ENCODE measurements at regions not wholly inside any gene's neighbourhood (a gene's known extent, or its start where the extent isn't known, plus 50 kb on each side); places are given as distances from the start of the nearest gene placed in this dataset.
"Not testable (repeated sequence)": the region's sequence is repeated elsewhere in the genome, so short reads cannot be mapped to it uniquely, and the experiment has no call there.

DNA sequence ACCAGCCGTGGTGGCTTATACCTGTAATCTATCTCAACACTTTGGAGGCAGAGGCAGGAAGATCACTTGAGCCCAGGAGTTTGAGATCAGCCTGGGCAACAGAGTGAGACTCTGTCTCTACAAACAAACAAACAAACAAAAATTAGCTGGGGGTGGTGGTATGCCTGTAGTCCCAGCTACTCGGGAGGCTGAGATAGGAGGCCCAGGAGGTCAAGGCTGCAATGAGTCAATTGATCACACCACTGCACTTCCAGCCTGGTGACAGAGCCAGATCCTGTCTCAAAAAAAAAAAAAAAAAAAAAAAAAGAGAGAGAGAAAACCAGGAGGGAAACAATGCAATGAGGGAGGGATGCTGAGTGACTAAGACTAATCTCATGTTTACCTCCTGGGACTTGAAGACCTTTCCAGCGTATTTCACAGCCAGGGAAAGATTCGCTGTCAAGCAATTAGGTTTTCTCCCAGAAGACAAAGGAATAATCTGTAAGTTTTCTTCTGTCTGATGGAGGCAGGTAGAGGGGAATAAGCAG, 51.1 kb upstream of the MIER3 start:
- DNase-seq (no peak), ATAC-seq (no peak)
- no peak for TF ChIP-seq POLR2A (IDR thresholded peaks at IDR 0.05)
- TF ChIP-seq, protein P1, sequence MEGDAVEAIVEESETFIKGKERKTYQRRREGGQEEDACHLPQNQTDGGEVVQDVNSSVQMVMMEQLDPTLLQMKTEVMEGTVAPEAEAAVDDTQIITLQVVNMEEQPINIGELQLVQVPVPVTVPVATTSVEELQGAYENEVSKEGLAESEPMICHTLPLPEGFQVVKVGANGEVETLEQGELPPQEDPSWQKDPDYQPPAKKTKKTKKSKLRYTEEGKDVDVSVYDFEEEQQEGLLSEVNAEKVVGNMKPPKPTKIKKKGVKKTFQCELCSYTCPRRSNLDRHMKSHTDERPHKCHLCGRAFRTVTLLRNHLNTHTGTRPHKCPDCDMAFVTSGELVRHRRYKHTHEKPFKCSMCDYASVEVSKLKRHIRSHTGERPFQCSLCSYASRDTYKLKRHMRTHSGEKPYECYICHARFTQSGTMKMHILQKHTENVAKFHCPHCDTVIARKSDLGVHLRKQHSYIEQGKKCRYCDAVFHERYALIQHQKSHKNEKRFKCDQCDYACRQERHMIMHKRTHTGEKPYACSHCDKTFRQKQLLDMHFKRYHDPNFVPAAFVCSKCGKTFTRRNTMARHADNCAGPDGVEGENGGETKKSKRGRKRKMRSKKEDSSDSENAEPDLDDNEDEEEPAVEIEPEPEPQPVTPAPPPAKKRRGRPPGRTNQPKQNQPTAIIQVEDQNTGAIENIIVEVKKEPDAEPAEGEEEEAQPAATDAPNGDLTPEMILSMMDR (IDR thresholded peaks at IDR 0.05), result no peak
- H3K4me1 ChIP-seq, result no peaks in the 10 kb centered on the region
- no peak overlapping the region for H3K4me3 ChIP-seq
- H3K27ac ChIP-seq, result no peak overlapping the region
- 60 to 76% (median 72%) methylated on average over 4 of the region's 4 CpGs for WGBS, 4 donors
- intact Hi-C loops (cut with DNase I), result no loop called here
- no peaks in the 10 kb centered on the region for H3K9me3 ChIP-seq
- H3K27me3 ChIP-seq, result peaks cover 0 to 17% (median 0%) of the 10 kb centered on the region in 9 donors
- H3K36me3 ChIP-seq, result no peaks in the 10 kb centered on the region

DNA sequence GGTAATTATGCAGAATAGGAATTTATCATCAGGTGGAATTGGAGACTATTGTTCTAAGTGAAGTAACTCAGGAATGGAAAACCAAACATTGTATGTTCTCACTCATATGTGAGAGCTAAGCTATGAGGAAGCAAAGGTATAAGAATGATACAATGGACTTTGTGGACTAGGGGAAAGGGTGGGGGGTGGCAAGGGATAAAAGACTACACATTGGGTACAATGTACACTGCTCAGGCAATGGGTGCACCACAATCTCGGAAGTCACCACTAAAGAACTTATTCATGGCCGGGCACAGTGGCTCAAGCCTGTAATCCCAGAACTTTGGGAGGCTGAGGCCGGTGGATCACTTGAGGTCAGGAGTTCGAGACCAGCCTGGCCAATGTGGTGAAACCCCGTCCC, 51.6 kb upstream of the MIER3 start:
- H3K27me3 ChIP-seq, result peaks cover 0 to 17% (median 0%) of the 10 kb centered on the region in 9 donors
- H3K4me3 ChIP-seq; DNase-seq; ATAC-seq; H3K4me1 ChIP-seq; intact Hi-C loops (cut with DNase I); H3K9me3 ChIP-seq; H3K27ac ChIP-seq; H3K36me3 ChIP-seq: not testable (repeated sequence)
- WGBS, 4 donors, result 86 to 96% (median 93%) methylated on average over 5 of the region's 5 CpGs

DNA sequence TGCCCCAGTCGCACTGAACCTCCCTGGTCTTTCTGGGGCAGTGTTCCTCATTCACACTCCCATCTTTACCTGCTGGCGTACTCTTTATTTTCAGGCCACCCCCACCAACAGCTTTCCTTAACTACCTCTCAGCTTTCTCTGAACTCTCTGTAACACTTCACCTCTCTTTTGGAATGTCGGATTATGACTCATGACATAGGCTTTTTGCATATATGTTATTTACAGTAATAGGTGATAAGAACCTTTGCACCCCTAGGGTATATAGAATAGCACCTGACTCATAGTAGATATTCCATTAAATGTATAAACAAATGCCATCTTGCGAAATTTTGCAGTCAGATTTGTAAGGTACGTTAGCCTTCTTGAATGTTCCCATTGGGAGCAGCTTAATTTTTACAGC, 52.9 kb upstream of the MIER3 start:
- peaks cover 0 to 17% (median 0%) of the 10 kb centered on the region in 9 donors for H3K27me3 ChIP-seq
- H3K36me3 ChIP-seq, result no peaks in the 10 kb centered on the region
- no peaks in the 10 kb centered on the region for H3K9me3 ChIP-seq
- intact Hi-C loops (cut with DNase I), result no loop called here
- WGBS, 4 donors, result 88 to 91% (median 90%) methylated on average over 5 of the region's 5 CpGs
- no peaks in the 10 kb centered on the region for H3K4me1 ChIP-seq
- TF ChIP-seq, protein P1 (IDR thresholded peaks at IDR 0.05), result no peak
- no peak for TF ChIP-seq POLR2A (IDR thresholded peaks at IDR 0.05)
- no peak overlapping the region for H3K27ac ChIP-seq
- no peak for DNase-seq
- H3K4me3 ChIP-seq, result no peak overlapping the region
- no peak for ATAC-seq

DNA sequence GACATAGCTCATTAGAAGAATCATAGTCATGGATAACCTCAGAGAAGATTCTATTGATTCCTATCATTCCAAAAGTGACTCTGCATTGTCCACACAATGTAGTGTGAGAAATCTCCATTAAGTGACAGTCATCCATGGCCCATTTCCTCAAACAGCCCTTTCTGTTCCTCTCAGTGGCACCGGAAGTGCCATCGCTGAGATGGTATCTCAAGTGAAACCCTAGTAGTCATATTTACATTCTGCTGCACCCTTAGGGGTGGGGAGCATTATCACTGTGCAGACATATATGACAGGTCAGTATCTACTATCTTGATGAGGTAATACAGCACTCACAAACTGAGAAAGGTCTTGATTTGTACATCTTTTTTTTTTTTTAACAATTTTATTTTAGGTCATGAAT, 55.4 kb upstream of the MIER3 start:
- Histone ChIP-seq H3K27ac (no peak overlapping the region), H3K4me1 (no peaks in the 10 kb centered on the region), H3K36me3 (no peaks in the 10 kb centered on the region), H3K4me3 (no peak overlapping the region), H3K9me3 (no peaks in the 10 kb centered on the region), H3K27me3 (peaks cover 0 to 4% (median 0%) of the 10 kb centered on the region in 9 donors)
- ATAC-seq (no peak), DNase-seq (no peak)
- intact Hi-C loops (cut with DNase I), result no loop called here
- WGBS, 4 donors, result 82 to 94% (median 89%) methylated on average over 2 of the region's 2 CpGs
- TF ChIP-seq POLR2A (IDR thresholded peaks at IDR 0.05), result no peak
- TF ChIP-seq, protein P1 (IDR thresholded peaks at IDR 0.05), result no peak

DNA sequence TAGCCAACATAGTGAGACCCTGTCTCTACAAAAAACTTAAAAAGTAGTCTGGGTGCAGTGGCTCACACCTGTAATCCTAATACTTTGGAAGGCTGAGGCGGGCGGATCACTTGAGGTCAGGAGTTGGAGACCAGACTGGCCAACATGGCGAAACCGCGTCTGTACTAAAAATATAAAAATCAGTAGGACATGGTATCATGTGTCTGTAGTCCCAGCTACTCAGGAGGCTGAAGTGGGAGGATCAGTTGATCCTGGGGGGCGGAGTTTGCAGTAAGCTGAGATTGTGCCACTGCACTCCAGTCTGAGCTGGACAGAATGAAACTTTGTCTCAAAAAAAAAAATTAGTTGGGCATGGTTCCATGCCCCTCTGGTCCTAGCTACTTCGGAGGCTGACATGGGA, 57.9 kb upstream of the MIER3 start:
- H3K4me3 ChIP-seq, result no peak overlapping the region
- TF ChIP-seq POLR2A (IDR thresholded peaks at IDR 0.05), result no peak
- TF ChIP-seq, protein P1 (IDR thresholded peaks at IDR 0.05), result no peak
- H3K27ac ChIP-seq, result no peak overlapping the region
- H3K36me3 ChIP-seq, result no peaks in the 10 kb centered on the region
- no peak for ATAC-seq
- intact Hi-C loops (cut with DNase I), result no loop called here
- H3K4me1 ChIP-seq, result no peaks in the 10 kb centered on the region
- DNase-seq, result no peak
- peaks cover 0 to 4% (median 0%) of the 10 kb centered on the region in 9 donors for H3K27me3 ChIP-seq
- H3K9me3 ChIP-seq, result no peaks in the 10 kb centered on the region
- WGBS, 4 donors, result 89 to 93% (median 93%) methylated on average over 7 of the region's 7 CpGs

All from heart left ventricle (tissue), 16 donors.